H9 (cell line): ENCODE measurements at regions not wholly inside any gene's neighbourhood (a gene's known extent, or its start where the extent isn't known, plus 50 kb on each side); places are given as distances from the start of the nearest gene placed in this dataset.

ENCODE experiments used
- DNase-seq: peaks from one replicate; pipeline ENCODE4 v3.0.0-alpha.2; 2017
- H2AFZ ChIP-seq: one replicate; pipeline ENCODE4 v1.6.1; 2013; ENCODE audit warnings: mild to moderate bottlenecking, low read length, control low read depth, moderate library complexity
- H2AK5ac ChIP-seq: 2 replicates; pipeline ENCODE4 v1.6.1; 2013; ENCODE audit warnings: low read length, control low read depth, mixed read lengths; ENCODE audit not compliant: insufficient read length
- H2BK120ac ChIP-seq: one replicate; pipeline ENCODE4 v1.6.1; 2013; ENCODE audit warnings: low read depth, mild to moderate bottlenecking, low read length, control low read depth, inconsistent platforms; ENCODE audit not compliant: poor library complexity, severe bottlenecking
- H2BK12ac ChIP-seq: 2 replicates; pipeline ENCODE4 v1.6.1; 2013; ENCODE audit warnings: low read length, control low read depth, mixed read lengths, low read depth; ENCODE audit not compliant: insufficient read length
- H2BK15ac ChIP-seq: 2 replicates; pipeline ENCODE4 v1.6.1; 2013; ENCODE audit warnings: low read depth, low read length, control low read depth
- H2BK20ac ChIP-seq: one replicate; pipeline ENCODE4 v1.6.1; 2013; ENCODE audit warnings: low read depth, mild to moderate bottlenecking, low read length, control low read depth, inconsistent platforms; ENCODE audit not compliant: poor library complexity, severe bottlenecking
- H2BK5ac ChIP-seq: 2 replicates; pipeline ENCODE4 v1.6.1; 2013; ENCODE audit warnings: low read length, control low read depth, mixed read lengths; ENCODE audit not compliant: insufficient read length
- H3K14ac ChIP-seq: 2 replicates; pipeline ENCODE4 v1.6.1; 2013; ENCODE audit warnings: low read length, control low read depth; ENCODE audit not compliant: insufficient read depth
- H3K18ac ChIP-seq: 2 replicates; pipeline ENCODE4 v1.6.1; 2013; ENCODE audit warnings: low read depth, mild to moderate bottlenecking, mixed read lengths, low read length, control low read depth; ENCODE audit not compliant: insufficient read length
- H3K23ac ChIP-seq: 2 replicates; pipeline ENCODE4 v1.6.1; 2013; ENCODE audit warnings: low read length, control low read depth, mixed read lengths, low read depth; ENCODE audit not compliant: insufficient read length
- H3K23me2 ChIP-seq: 2 replicates; pipeline ENCODE4 v1.6.1; 2013; ENCODE audit warnings: low read depth, mild to moderate bottlenecking, mixed read lengths, low read length, control low read depth; ENCODE audit not compliant: insufficient read length, poor library complexity, severe bottlenecking
- H3K27ac ChIP-seq: 2 replicates; pipeline ENCODE4 v1.5.1; 2013; ENCODE audit warnings: low read length, control low read depth, mixed read lengths, low read depth; ENCODE audit not compliant: insufficient read length
- H3K27me3 ChIP-seq: 2 replicates; pipeline ENCODE4 v1.6.1; 2013; ENCODE audit warnings: low read length, control low read depth, inconsistent platforms; ENCODE audit not compliant: insufficient read depth
- H3K4ac ChIP-seq: 2 replicates; pipeline ENCODE4 v1.6.1; 2013; ENCODE audit warnings: low read depth, mild to moderate bottlenecking, control low read depth, inconsistent platforms, low read length, moderate library complexity
- H3K4me1 ChIP-seq: 2 replicates; pipeline ENCODE4 v1.6.1; 2013; ENCODE audit warnings: low read length, control low read depth, inconsistent platforms; ENCODE audit not compliant: insufficient read depth
- H3K4me2 ChIP-seq: 2 replicates; pipeline ENCODE4 v1.6.1; 2013; ENCODE audit warnings: low read length, control low read depth, mixed read lengths; ENCODE audit not compliant: insufficient read length, insufficient read depth
- H3K56ac ChIP-seq: 2 replicates; pipeline ENCODE4 v1.6.1; 2013; ENCODE audit warnings: low read depth, mild to moderate bottlenecking, mixed read lengths, low read length, control low read depth; ENCODE audit not compliant: insufficient read length
- H3K79me1 ChIP-seq: 2 replicates; pipeline ENCODE4 v1.6.1; 2013; ENCODE audit warnings: low read depth, mild to moderate bottlenecking, moderate library complexity, low read length, control low read depth, inconsistent platforms; ENCODE audit not compliant: insufficient read depth, poor library complexity, severe bottlenecking
- H3K79me2 ChIP-seq: 2 replicates; pipeline ENCODE4 v1.6.1; 2013; ENCODE audit warnings: low read length, control low read depth, inconsistent platforms; ENCODE audit not compliant: insufficient read depth
- H3K9ac ChIP-seq: 2 replicates; pipeline ENCODE4 v1.6.1; 2013; ENCODE audit warnings: low read length, control low read depth, mixed read lengths; ENCODE audit not compliant: insufficient read length; ENCODE audit errors: extremely low read depth
- H3K9me3 ChIP-seq: one replicate; pipeline ENCODE4 v1.6.1; 2013; ENCODE audit warnings: low read depth, low read length, inconsistent platforms; ENCODE audit not compliant: control insufficient read depth
- H3T11ph ChIP-seq: one replicate; pipeline ENCODE4 v1.6.1; 2013; ENCODE audit warnings: mild to moderate bottlenecking, low read length, control low read depth, inconsistent platforms
- H4K20me1 ChIP-seq: one replicate; pipeline ENCODE4 v1.6.1; 2013; ENCODE audit not compliant: control insufficient read depth, insufficient read length, insufficient read depth
- H4K5ac ChIP-seq: 2 replicates; pipeline ENCODE4 v1.6.1; 2013; ENCODE audit warnings: low read depth, mild to moderate bottlenecking, mixed read lengths, low read length, control low read depth; ENCODE audit not compliant: insufficient read length
- H4K8ac ChIP-seq: replicated peaks from 2 replicates; pipeline ENCODE4 v1.6.1; 2013; ENCODE audit warnings: low read length, control low read depth, mixed read lengths, low read depth; ENCODE audit not compliant: insufficient read length
- H4K91ac ChIP-seq: 2 replicates; pipeline ENCODE4 v1.6.1; 2013; ENCODE audit warnings: low read depth, mild to moderate bottlenecking, moderate library complexity, mixed read lengths, low read length, control low read depth; ENCODE audit not compliant: insufficient read length
- H3K27ac Mint-ChIP-seq, 3 experiments: 2 replicates in 2 of 3; 3 replicates in 1 of 3; pipeline ENCODE4 v1.8.0; 2020 to 2021; ENCODE audit warnings: mixed read lengths in 3 of 3, mild to moderate bottlenecking in 1 of 3, moderate library complexity in 1 of 3
- H3K27me3 Mint-ChIP-seq: 2 replicates; pipeline ENCODE4 v1.8.0; 2021; ENCODE audit warnings: low read depth, mild to moderate bottlenecking, moderate library complexity, mixed read lengths
- H3K36me3 Mint-ChIP-seq, 3 experiments: 2 replicates in 2 of 3; 3 replicates in 1 of 3; pipeline ENCODE4 v1.8.0; 2020 to 2021; ENCODE audit warnings: low read depth in 3 of 3, mixed read lengths in 3 of 3; ENCODE audit not compliant: insufficient read depth in 1 of 3
- H3K4me1 Mint-ChIP-seq, 2 experiments: 2 replicates each; pipeline ENCODE4 v1.8.0; 2020; ENCODE audit warnings: mixed read lengths in 2 of 2
- H3K4me3 Mint-ChIP-seq, 2 experiments: 2 replicates in 1 of 2; 3 replicates in 1 of 2; pipeline ENCODE4 v1.8.0; 2020 to 2021; ENCODE audit warnings: mild to moderate bottlenecking in 2 of 2, mixed read lengths in 2 of 2, moderate library complexity in 1 of 2
- H3K9me3 Mint-ChIP-seq, 2 experiments: 2 replicates in 1 of 2; 3 replicates in 1 of 2; pipeline ENCODE4 v1.8.0; 2020; ENCODE audit warnings: mild to moderate bottlenecking in 2 of 2, mixed read lengths in 2 of 2, moderate library complexity in 1 of 2
- WGBS: extraction: QIAGEN DNeasy Blood & Tissue Kit; methylation state at CpG from one replicate; pipeline ENCODE4 v1.1.7; 2013; ENCODE audit warnings: missing lambda C conversion rate, low lambda C conversion rate, mixed read lengths; ENCODE audit not compliant: insufficient read length; ENCODE audit errors: extremely low coverage; 5-methylcytosine and 5-hydroxymethylcytosine counted together
- TF ChIP-seq, protein P1 (sequence below): fragments of 200-600 bp; sonication (generic); conservative IDR thresholded peaks from 3 replicates; pipeline ENCODE4 v1.8.0; 2021; ENCODE audit warnings: antibody characterized with exemption, mild to moderate bottlenecking

DNA sequence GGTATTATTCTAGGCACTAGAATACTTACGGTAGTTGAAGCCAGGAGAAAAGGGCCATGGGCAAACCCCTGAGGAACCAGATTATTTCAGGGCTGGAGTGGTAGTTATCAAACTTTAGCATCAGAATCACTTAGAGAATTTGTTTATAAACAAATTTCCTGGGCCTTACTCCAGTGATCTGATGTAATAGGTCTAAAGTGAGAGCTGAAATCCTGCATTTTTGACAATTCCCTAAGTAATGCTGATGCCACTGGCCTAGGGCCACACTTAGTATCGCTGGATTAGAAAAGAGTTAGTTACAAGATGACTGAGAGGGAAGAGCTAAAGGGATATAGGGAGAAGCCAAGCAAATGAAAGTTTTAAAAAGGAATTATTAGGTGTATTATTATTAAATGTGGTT, 412.5 kb upstream of the THRB start:
- TF ChIP-seq, protein P1, sequence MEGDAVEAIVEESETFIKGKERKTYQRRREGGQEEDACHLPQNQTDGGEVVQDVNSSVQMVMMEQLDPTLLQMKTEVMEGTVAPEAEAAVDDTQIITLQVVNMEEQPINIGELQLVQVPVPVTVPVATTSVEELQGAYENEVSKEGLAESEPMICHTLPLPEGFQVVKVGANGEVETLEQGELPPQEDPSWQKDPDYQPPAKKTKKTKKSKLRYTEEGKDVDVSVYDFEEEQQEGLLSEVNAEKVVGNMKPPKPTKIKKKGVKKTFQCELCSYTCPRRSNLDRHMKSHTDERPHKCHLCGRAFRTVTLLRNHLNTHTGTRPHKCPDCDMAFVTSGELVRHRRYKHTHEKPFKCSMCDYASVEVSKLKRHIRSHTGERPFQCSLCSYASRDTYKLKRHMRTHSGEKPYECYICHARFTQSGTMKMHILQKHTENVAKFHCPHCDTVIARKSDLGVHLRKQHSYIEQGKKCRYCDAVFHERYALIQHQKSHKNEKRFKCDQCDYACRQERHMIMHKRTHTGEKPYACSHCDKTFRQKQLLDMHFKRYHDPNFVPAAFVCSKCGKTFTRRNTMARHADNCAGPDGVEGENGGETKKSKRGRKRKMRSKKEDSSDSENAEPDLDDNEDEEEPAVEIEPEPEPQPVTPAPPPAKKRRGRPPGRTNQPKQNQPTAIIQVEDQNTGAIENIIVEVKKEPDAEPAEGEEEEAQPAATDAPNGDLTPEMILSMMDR: no peak
- H3K79me1 ChIP-seq: no peaks in the 10 kb centered on the region
- Mint-ChIP-seq H3K27me3 (no peaks in the 10 kb centered on the region), H3K9me3 (no peaks in the 10 kb centered on the region), H3K4me1 (no peaks in the 10 kb centered on the region), H3K27ac (no peak overlapping the region), H3K4me3 (no peak overlapping the region), H3K36me3 (no peaks in the 10 kb centered on the region)
- no peaks in the 10 kb centered on the region for H3K27me3 ChIP-seq
- H3K27ac ChIP-seq: no peak overlapping the region
- H2BK5ac ChIP-seq: no peak overlapping the region
- no peak overlapping the region for H2BK12ac ChIP-seq
- H3K56ac ChIP-seq: no peak overlapping the region
- H2BK20ac ChIP-seq: no peak overlapping the region
- H4K5ac ChIP-seq: no peak overlapping the region
- H3K14ac ChIP-seq: no peak overlapping the region
- no peak overlapping the region for H2AFZ ChIP-seq
- H2BK120ac ChIP-seq: no peak overlapping the region
- no peaks in the 10 kb centered on the region for H3K79me2 ChIP-seq
- H2AK5ac ChIP-seq: no peak overlapping the region
- H3T11ph ChIP-seq: no peak overlapping the region
- no peaks in the 10 kb centered on the region for H4K20me1 ChIP-seq
- H3K23ac ChIP-seq: no peak overlapping the region
- no peaks in the 10 kb centered on the region for H3K23me2 ChIP-seq
- no peak overlapping the region for H3K4me2 ChIP-seq
- H2BK15ac ChIP-seq: no peak overlapping the region
- no peak overlapping the region for H3K9ac ChIP-seq
- no peak for DNase-seq
- H4K91ac ChIP-seq: no peak overlapping the region
- H4K8ac ChIP-seq: no peak overlapping the region
- no CpG with 5 or more reads among the region's 2 CpGs for WGBS
- no peak overlapping the region for H3K18ac ChIP-seq
- no peaks in the 10 kb centered on the region for H3K9me3 ChIP-seq
- H3K4me1 ChIP-seq: no peaks in the 10 kb centered on the region
- H3K4ac ChIP-seq: no peak overlapping the region
